Retinal pigment epithelial cell (primary cell): ENCODE measurements at regions not wholly inside any gene's neighbourhood (a gene's known extent, or its start where the extent isn't known, plus 50 kb on each side); places are given as distances from the start of the nearest gene placed in this dataset.

Experiments used
- DNase-seq: peaks from one replicate; pipeline ENCODE4 v3.0.0-alpha.2; 2010; ENCODE audit warnings: low read depth
- H3K4me3 ChIP-seq: 2 replicates; pipeline ENCODE4 v1.5.1; 2011; ENCODE audit warnings: mild to moderate bottlenecking, low read length, control low read depth, moderate library complexity
- TF ChIP-seq, protein P1 (sequence below): conservative IDR thresholded peaks from 2 replicates; pipeline ENCODE4 v1.5.1; 2011; ENCODE audit warnings: low read depth, low read length, control low read depth, inconsistent platforms

DNA sequence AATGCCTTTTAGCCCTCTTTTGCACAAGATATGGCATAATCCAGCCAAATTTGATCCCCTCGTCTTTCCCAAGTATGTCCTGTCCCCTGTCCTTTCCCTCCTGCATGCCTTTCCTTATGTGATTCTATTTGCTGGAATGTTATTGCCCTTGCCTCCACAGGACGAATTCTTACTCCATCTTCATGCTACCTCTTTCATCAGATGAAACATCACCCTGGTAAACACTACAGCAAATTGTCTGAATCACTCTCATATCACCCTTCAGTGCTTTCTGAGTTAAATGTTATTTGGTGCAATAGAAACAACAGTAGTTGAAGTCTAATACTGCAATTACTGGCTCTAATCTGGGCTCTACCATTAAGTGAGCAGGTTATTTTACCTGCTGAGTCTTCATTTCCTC lies 52.2 kb upstream of the FAT1 start:
- TF ChIP-seq, protein P1, sequence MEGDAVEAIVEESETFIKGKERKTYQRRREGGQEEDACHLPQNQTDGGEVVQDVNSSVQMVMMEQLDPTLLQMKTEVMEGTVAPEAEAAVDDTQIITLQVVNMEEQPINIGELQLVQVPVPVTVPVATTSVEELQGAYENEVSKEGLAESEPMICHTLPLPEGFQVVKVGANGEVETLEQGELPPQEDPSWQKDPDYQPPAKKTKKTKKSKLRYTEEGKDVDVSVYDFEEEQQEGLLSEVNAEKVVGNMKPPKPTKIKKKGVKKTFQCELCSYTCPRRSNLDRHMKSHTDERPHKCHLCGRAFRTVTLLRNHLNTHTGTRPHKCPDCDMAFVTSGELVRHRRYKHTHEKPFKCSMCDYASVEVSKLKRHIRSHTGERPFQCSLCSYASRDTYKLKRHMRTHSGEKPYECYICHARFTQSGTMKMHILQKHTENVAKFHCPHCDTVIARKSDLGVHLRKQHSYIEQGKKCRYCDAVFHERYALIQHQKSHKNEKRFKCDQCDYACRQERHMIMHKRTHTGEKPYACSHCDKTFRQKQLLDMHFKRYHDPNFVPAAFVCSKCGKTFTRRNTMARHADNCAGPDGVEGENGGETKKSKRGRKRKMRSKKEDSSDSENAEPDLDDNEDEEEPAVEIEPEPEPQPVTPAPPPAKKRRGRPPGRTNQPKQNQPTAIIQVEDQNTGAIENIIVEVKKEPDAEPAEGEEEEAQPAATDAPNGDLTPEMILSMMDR, result no peak
- no peak overlapping the region for H3K4me3 ChIP-seq

DNA sequence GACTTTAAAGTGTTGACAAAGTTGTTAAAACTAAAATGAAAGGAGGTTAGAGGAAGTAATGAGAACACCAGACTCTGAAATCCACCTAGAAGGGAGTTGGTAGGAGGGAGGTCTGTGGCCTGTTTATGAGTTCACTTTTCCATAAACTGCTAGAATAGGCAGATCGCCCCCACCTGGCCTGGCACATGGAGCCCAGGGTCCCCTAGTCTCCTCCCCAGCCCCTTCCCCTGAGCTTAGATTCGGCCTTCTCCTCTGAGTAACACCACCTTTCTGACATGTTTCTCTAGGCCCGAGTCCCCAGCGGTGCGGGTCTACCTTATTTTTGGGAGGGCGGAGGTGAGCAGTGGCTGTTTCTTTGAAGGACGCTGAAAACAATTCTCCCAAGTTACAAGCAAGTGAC lies 54.5 kb upstream of the FAT1 start:
- no peak overlapping the region for H3K4me3 ChIP-seq
- TF ChIP-seq, protein P1, result no peak
- DNase-seq, result no peak

More for the DNA sequence above, 52.2 kb upstream of the FAT1 start:
- DNase-seq, result no peak

DNA sequence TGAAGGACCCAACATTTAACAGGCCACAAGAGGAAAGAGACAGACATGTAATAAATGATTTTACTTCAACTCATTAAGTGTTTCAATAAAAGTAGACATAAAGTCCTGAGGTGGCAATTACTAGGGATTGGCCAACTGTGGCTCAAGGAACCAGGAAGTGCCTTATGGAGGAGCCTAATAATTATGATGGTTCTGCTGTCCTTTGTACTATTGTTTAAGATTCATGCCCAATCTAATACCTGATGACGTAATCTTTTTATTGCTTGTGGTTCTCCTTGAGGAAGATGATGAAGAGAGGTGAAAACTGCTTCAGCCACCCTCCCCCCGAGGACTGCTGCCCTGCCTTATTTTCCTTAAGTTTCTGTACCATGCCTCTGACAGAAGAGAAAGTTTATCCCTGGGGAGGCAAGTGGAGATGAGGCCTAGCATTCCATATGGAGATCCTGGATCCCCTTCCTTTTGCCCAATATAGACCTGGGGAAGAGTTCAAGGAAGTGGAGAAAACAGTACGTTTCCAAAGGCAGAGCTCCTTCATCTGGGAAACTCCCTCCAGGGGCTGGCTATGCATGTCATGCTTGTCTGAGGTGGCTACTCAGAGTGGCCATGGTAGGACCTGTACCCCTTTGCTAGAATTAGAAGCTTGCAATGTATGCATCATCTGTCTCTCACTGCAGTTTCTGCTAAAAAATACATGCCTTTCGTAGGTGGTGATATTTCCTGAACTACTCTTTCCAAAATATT lies 56.8 kb upstream of the FAT1 start:
- DNase-seq, result no peak
- H3K4me3 ChIP-seq, result no peak overlapping the region
- TF ChIP-seq, protein P1, result no peak

DNA sequence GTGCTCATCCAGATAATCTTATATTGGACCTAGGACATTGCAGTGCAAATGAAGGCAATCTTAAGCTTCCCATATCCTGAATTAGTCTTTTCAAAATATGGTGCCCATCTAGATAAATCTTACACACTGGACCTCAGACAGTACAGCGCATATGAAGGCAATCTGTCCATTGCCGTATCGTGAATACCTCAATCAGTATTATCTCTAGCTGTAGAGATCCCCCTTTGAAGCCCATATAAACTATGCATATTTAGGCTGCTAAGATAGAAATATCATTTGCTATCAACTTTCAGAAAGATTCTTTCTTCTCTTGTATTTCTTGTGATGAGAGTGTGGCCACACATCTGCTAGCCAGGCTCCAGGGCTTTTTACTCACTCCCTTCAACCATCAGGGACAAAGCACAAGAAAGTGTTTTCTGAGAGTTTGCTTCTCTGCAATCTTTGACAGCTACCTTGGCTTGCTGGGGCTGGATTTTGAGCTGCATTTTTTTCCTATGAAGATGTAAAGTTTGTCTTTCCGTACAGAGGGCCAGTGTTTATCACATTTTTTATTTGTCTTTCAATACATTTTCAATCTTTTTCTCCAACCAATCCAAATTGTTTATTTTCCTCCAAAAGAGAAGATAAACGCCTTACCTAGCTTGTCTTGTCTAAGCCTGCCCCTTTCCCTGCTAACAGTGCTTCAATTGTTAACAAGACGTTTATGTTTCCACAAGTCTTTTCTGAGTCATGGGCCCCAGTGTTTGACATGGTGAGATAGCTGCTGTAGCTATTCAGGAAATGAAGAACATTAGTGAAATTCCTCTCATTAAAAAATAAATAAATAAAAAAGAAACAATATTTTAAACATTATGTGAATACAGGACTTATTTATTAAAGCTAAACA lies 57.6 kb upstream of the FAT1 start:
- DNase-seq, result no peak
- H3K4me3 ChIP-seq, result no peak overlapping the region
- TF ChIP-seq, protein P1, result no peak

DNA sequence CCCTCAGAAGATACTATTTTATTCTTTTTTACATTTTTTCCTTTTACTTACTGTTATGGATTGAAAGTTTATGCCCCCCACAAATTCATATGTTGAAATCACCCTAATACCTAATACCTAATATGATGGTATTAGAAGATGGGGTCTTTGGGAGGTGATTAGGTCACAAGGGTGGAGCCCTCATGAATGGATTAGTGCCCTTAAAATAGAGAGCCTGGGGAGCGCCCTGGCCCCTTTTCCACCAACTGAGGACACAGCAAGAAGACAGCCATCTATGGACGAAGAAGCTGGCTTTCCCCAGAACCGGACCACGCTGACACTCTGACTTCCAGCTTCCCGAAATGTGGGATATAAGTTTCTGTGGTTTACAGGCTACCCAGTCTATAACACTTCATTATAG lies 58.6 kb upstream of the FAT1 start:
- TF ChIP-seq, protein P1, result no peak
- DNase-seq, result no peak
- H3K4me3 ChIP-seq, result no peak overlapping the region

DNA sequence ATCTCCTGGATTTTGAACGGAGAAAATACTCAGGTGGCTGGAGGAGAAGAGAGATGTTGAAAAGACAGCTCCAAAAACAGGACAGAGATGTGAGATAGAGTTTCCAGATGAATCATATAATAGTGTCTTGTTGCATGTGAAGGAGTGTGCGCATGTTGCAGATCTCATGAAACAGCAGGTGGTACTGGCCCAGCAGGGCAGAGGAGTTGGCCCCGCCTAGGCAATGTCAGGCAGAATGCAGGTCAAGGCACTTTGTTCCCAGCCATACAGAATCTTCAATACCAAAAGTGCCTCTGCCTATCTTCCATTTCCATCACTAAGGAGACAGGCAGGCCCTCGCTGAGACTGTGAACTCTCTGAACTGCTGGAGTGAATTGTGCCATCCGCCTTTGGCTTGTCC lies 63.9 kb upstream of the FAT1 start:
- no peak overlapping the region for H3K4me3 ChIP-seq
- no peak for DNase-seq
- TF ChIP-seq, protein P1, result no peak
